ENCODE measurements at regions not wholly inside any gene's neighbourhood (a gene's known extent, or its start where the extent isn't known, plus 50 kb on each side); places are given as distances from the start of the nearest gene placed in this dataset.

- H3K36me3 ChIP-seq, result no peaks in the 10 kb centered on the region
- DNase-seq (no peak), ATAC-seq (no peak)
- H3K27me3 ChIP-seq, result peaks cover 0 to 18% (median 5%) of the 10 kb centered on the region in 3 donors
- no peaks in the 10 kb centered on the region for H3K4me1 ChIP-seq
- H3K9me3 ChIP-seq, result no peaks in the 10 kb centered on the region
- in situ Hi-C loops (cut with MboI; ENCODE audit: low sequenced_read_pairs in 4 of 4), result no loop called here
- no peak for TF ChIP-seq POLR2A (IDR thresholded peaks at IDR 0.05)
- TF ChIP-seq CTCF (IDR thresholded peaks at IDR 0.05 in 4 of 5, conservative IDR thresholded peaks at IDR 0.05 in 1 of 5), result no peak
- H3K4me3 ChIP-seq, result no peak overlapping the region
- intact Hi-C loops (cut with DNase I; ENCODE audit: low total_unique reads), result no loop called here
- H3K27ac ChIP-seq, result no peak overlapping the region
Measured at GRCh38 chr1:36651176-36651910, 168.6 kb upstream of the CSF3R start.

- intact Hi-C loops (cut with DNase I; ENCODE audit: low total_unique reads), result no loop called here
- Histone ChIP-seq H3K36me3 (no peaks in the 10 kb centered on the region), H3K9me3 (no peaks in the 10 kb centered on the region), H3K27me3 (peaks cover 0 to 13% (median 5%) of the 10 kb centered on the region in 3 donors), H3K4me1 (no peaks in the 10 kb centered on the region), H3K27ac (no peak overlapping the region), H3K4me3 (no peak overlapping the region)
- ATAC-seq (peak in 1 of 2 donors; percentile 44), DNase-seq (peak in 1 of 2 donors; percentile 20)
- TF ChIP-seq POLR2A (IDR thresholded peaks at IDR 0.05), result no peak
- TF ChIP-seq CTCF (IDR thresholded peaks at IDR 0.05 in 4 of 5, conservative IDR thresholded peaks at IDR 0.05 in 1 of 5), result peak; percentile 44 to 82 (median 51)
- in situ Hi-C loops (cut with MboI; ENCODE audit: low sequenced_read_pairs in 4 of 4), result no loop called here
Measured at GRCh38 chr1:36650200-36651065, 167.7 kb upstream of the CSF3R start.

GRCh38 chr1:36645867-36646266 is 163.2 kb upstream of the CSF3R start:
- no peak for TF ChIP-seq POLR2A (IDR thresholded peaks at IDR 0.05)
- TF ChIP-seq CTCF (IDR thresholded peaks at IDR 0.05 in 4 of 5, conservative IDR thresholded peaks at IDR 0.05 in 1 of 5), result no peak
- DNase-seq, result no peak
- H3K4me1 ChIP-seq, result no peaks in the 10 kb centered on the region
- no peaks in the 10 kb centered on the region for H3K36me3 ChIP-seq
- peaks cover 0 to 4% (median 0%) of the 10 kb centered on the region in 3 donors for H3K27me3 ChIP-seq
- no peaks in the 10 kb centered on the region for H3K9me3 ChIP-seq
- in situ Hi-C loops (cut with MboI; ENCODE audit: low sequenced_read_pairs in 4 of 4) (no loop called here), intact Hi-C loops (cut with DNase I; ENCODE audit: low total_unique reads) (no loop called here)
- no peak overlapping the region for H3K27ac ChIP-seq
- no peak for ATAC-seq
- H3K4me3 ChIP-seq, result no peak overlapping the region

GRCh38 chr1:36644556-36644955 is 161.8 kb upstream of the CSF3R start:
- no peak overlapping the region for H3K27ac ChIP-seq
- H3K4me1 ChIP-seq, result no peaks in the 10 kb centered on the region
- H3K27me3 ChIP-seq, result peaks cover 0 to 4% (median 0%) of the 10 kb centered on the region in 3 donors
- no peak overlapping the region for H3K4me3 ChIP-seq
- in situ Hi-C loops (cut with MboI; ENCODE audit: low sequenced_read_pairs in 4 of 4), result no loop called here
- no peaks in the 10 kb centered on the region for H3K9me3 ChIP-seq
- DNase-seq (no peak), ATAC-seq (no peak)
- no peaks in the 10 kb centered on the region for H3K36me3 ChIP-seq
- intact Hi-C loops (cut with DNase I; ENCODE audit: low total_unique reads), result no loop called here
- TF ChIP-seq CTCF (IDR thresholded peaks at IDR 0.05 in 4 of 5, conservative IDR thresholded peaks at IDR 0.05 in 1 of 5) (no peak), POLR2A (IDR thresholded peaks at IDR 0.05) (no peak)

Measured in gastrocnemius medialis (tissue), 4 donors.